GM18519 (cell line): ENCODE measurements at regions not wholly inside any gene's neighbourhood (a gene's known extent, or its start where the extent isn't known, plus 50 kb on each side); places are given as distances from the start of the nearest gene placed in this dataset.

ENCODE experiments used
- ATAC-seq: cut with Tn5 transposase; IDR thresholded peaks from one replicate; pipeline ENCODE4 v1.9.1; 2021; ENCODE audit warnings: mild to moderate bottlenecking, moderate library complexity; ENCODE audit not compliant: unreplicated experiment, low FRiP score

GRCh38 chr5:155878991-155879575 lies 447.9 kb upstream of the SGCD start:
- ATAC-seq, result no peak

GRCh38 chr5:155884041-155884440 lies 442.9 kb upstream of the SGCD start:
- ATAC-seq, result no peak

- no peak for ATAC-seq
Observed at GRCh38 chr5:155885199-155885598, 441.8 kb upstream of the SGCD start.

DNA sequence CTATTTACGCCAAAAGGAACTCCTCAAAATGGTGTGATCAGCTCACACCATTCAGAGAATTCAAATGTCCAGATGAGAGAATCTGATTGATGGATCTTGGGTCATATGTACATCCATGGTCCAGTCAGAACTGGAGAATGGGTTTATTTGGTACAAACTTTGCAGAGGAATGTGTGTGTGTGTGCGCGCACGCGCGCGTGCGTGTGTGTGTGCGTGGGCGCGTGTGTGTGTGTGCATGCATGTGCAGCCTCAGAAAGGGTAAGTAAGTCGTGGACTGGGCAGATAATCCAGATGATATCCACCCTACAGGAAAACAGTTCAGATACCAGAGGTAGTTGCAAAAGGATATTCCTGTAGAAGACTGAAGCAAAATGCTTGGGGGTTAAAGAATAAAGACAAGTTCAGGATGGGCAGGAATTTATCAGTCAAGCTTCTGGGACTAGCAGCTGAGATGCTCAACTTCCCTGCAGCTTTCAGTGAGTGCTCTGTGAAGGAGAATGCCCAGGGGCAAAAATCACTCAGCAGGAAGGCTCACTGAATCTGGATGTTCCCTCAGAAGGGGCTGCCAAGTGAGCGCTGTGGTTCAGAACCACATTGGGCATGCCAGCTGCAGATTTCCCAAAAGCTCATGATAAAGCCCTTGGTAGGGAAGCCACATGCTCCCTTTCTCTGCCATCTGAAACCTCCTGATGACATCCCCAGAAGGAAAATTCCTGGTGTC lies 440.5 kb upstream of the SGCD start:
- no peak for ATAC-seq

DNA sequence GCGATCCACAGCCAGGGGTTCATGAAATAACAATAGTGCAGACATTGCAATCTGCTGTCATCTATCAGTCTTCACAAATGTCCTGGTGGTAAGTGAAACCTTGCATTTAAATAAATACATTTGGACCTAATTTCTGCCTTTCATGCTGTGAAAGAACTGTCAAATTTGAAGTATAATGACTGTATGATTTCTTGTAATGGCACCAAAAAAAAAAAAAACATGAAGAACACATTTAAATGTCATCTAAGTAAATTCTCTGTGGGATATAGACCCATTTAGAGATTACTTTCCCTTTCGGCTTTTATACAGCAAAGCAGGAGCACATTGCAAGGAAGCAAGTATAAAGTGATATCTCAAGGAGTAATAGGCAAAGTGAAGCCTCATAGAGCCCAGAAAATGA lies 431.5 kb upstream of the SGCD start:
- ATAC-seq, result no peak

DNA sequence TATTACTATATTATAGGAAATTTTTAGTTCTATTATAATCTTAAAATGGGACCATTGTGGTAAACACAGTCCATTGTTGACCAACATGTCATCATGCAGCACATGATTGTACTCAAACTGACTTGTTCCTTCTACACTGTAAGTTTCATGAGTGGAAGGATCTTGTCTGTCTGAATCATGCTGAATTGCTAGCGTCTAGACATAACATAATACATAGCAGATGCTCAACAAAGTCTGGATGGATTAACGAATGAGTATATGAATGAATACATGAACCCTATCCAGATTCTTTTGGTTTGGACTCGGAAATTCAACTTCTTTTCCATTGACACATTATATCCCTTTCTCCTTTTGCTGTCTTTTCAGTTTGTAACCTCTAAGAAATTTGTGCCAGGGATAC lies 429.2 kb upstream of the SGCD start:
- no peak for ATAC-seq

DNA sequence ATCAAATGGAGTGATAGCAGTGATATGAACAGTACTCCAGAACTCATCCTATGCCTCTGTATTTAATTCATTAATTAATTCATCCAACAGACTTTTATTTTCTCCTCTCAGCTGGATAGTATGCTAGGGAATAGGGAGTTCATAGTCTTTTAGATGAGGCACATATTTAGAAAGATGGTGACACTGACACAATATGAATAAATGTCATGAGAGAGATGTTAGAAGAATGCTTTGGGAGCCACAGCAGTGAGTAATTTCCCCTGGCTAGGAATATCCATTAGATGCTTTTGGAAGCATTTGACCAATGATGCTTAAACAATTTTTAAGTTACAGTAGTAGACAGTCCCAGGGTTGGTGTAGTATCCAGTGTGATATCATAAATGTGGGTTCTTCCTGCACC lies 428.7 kb upstream of the SGCD start:
- no peak for ATAC-seq

DNA sequence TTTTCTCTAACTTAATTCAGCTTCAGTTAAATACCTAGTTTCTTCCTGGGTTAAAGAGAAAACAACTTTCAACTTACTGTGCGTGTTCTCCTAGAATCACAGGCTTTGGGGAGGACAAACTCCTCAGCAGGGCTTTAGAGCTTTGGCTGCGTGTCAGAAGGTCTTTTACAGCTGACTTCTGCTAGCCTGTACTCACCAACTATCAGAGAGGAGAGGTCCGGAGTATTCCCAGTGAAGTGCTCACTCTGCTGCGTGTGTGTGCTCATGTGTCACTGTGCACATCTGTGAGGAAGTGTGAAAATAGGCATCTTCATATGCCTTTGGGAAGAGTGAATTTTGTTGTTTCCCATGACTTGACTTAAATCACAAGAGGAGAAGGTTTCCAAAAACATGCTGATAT lies 423.2 kb upstream of the SGCD start:
- no peak for ATAC-seq

DNA sequence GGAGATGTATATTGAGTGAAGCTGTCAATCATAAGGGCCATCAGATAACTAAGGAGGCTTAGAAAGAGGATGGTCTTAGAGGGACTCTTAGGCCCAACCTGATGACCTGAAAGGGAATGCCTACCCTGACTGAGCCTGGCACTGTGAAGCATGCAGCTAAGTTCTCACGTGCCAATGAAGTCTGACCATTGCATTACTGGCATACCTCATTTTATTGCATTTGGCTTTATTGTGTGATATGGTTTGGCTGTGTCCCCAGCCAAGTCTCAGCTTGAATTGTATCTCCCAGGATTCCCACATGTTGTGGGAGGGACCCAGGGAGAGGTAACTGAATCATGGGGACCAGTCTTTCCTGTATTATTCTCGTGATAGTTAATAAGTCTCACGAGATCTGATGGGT lies 421.6 kb upstream of the SGCD start:
- no peak for ATAC-seq

DNA sequence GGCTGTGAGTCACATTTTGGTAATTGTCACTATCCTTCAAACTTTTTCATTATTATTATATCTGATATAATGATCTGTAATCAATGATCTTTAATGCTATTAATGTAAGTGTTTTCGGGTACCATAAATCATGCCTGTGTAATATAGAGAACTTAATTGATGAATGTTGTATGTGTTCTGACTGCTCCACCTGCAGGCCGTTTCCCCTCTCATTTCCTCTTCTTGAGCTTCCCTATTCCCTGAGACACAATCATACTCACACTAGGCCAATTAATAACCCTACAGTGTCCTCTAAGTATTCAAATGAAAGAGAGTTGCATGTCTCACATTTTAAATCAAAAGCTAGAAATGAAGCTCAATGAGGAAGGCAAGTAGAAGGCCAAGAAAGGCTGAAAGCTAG lies 420.9 kb upstream of the SGCD start:
- ATAC-seq, result no peak

DNA sequence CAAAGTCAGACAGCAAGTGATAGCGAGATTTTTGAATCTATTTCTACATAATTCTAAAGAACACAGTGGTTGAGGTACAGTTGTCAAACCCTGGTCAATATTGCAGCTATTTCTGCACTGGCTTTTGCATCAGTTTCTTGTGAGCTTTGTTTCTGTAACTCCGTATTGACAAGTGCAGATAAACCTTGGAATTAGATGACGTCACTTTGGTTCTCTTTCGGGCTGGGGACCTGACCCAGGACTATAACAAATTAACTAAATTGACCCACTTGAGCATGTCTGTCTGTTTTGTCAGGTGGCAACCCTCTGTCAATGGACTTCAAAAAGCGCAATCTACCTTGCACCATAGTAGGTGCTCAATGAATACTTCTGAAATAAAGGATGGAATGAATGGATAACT lies 418.4 kb upstream of the SGCD start:
- no peak for ATAC-seq

- no peak for ATAC-seq
Observed at GRCh38 chr5:155912291-155912690, 414.7 kb upstream of the SGCD start.

DNA sequence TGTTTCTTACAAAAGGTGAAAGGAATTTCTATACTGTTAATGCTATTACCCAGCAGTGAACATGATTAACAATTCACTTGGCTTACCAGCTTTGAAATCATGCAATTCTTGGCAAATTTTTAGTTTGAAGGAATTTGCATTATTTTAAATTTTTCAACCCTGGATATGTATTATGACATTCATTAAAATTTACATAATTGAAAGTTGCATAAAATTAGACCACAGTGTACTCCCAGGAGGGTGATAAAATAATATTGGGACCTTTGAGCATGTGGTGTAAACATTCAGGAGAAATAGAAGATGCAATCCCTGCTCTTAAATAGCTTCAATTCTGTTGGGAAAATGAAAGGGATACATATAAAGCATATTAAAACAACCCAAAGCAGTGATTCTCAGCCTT lies 412.2 kb upstream of the SGCD start:
- no peak for ATAC-seq

DNA sequence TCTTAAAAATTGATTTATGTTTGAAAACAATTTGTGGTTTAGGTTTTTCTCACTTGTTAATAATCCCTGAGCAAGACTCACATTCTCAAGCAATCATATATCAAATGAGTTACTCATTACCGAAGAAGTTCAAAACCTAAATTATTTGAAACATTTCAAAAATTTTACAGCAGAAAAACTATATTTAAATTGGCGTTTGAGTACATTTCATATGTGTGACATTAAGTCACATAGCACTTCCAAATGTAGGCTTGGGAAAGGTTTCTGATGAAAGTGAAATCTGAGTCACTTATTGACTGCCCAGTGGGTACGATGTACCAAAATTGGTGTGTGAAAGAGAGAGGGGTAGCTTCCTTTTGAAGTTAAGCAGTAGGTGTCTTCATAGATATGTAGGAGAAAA lies 411.4 kb upstream of the SGCD start:
- ATAC-seq, result no peak

DNA sequence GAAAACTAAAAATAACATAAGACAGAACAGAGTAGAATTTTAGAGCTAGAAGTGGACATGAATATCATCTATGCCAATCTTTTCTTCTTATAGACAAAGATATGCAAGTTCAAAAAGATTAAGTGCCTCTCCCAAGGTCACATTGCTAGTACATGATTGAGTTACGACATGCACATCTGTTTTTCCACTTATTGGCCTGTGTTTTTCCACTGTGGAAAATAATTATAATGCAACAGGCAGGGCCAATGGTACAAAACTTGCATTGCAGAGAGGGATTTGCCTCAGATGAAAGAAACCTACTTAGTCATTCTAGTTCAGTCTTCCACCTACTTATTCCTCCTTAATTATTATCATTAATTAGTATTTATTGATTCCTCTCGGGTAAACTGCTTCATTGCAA lies 407.8 kb upstream of the SGCD start:
- no peak for ATAC-seq

DNA sequence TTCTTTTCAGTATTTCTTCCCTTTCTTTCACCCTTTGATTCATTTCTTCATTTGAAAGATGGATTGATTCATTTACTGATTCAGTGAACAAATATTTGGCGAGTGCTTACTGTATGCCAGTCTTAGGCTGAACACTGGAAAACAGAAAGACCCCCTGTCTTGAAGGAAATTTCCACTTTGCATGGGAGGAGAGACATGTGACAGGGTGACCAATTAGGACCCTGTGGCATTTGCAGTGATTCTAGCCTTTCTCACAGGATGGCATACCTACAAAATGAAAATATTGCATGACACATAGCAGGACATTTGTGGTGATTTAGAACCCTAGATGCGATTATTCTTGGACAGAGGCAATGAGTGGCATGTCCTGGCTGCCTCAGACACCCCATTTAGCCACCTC lies 407.2 kb upstream of the SGCD start:
- ATAC-seq, result no peak

DNA sequence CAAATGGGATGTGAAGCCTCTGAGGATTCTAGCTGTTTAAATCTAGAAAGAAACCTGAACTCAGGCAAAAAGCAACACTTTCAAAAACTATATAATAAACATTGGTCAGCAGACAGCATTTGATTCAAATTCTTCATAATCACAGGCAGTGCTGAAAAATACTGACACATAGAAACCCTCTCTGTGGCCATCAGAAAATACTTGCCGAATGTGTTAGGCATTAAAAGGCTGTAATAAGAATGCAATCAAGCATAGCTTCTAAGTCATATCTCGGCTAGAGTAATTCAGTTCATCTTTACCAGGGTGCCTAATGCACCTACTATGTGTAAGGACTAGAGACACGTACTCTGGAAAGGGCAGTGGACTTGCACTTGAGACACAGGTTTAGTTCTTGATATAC lies 405.3 kb upstream of the SGCD start:
- ATAC-seq, result no peak

- ATAC-seq, result no peak
Observed at GRCh38 chr5:155923784-155924183, 403.2 kb upstream of the SGCD start.

GRCh38 chr5:155926031-155926430 lies 400.9 kb upstream of the SGCD start:
- no peak for ATAC-seq

DNA sequence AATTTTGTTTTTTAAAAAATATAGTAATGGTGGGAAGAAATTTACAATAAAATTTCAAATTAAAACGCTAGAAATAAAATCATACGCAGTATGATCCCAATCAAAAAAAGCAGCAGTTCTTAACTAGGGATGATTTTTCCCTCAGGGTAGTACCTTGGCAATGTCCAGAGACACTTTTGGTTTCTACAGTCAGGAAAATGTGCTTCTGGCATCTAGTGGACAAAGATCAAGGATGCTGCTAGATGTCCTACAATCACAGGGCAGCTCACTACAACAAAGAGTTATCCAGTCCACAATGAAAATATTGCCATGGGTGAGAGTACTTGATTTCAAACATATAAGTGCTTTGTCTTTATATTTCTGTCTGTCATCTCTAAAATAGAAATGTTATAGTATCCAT lies 400.2 kb upstream of the SGCD start:
- ATAC-seq, result no peak

- ATAC-seq, result no peak
Observed at GRCh38 chr5:155929112-155929511, 397.9 kb upstream of the SGCD start.

DNA sequence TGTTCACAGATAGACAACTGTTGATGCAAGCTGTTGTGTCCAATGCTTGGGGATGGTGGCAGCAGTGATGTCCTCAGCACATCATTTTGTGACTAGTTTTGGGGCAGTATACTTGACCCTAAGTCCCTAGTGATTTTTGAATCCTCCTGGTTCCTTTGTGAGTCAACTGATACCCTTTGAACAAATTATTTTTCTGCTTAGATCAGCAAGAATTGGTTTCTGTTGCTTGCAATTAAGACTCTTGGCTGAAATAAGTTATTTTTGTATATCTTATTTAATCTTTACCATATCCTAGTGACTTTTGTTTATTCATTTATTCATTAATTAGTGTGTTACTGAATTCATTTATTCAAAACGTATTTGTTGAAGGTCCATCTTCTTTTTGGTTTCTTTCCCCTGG lies 392.0 kb upstream of the SGCD start:
- no peak for ATAC-seq

DNA sequence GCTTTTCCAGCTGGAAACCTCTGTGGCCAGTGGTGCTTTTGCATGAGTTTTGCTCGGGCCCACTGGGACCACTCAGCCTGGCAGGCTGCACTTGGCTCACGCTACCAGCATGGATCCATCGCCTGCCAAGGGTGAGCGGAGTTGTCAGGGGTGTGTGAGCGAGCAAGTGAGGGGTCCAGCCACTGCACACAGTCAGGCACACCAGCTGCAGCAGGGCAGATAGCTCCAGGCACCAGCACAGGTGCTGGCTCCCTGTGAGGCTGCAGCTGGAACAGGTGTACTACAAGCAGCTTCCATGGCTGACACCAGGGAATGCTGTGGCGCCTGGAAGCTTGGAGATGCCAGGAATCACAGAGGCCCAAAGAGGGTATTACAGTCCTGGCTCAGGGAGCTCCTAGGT lies 391.2 kb upstream of the SGCD start:
- no peak for ATAC-seq
